Smooth muscle cell (in vitro differentiated cells): ENCODE measurements at regions not wholly inside any gene's neighbourhood (a gene's known extent, or its start where the extent isn't known, plus 50 kb on each side); places are given as distances from the start of the nearest gene placed in this dataset.

ENCODE experiments used
- DNase-seq: peaks from one replicate; lab custom pipeline; 2025; ENCODE audit not compliant: unreplicated experiment; lab: John Stamatoyannopoulos, UW
- H2AFZ ChIP-seq: fragments of 200-600 bp; sonication (generic); 2 replicates; pipeline ENCODE4 v1.6.0; 2016; ENCODE audit warnings: antibody characterized with exemption, low read depth, mild to moderate bottlenecking
- H3F3A ChIP-seq: fragments of 200-600 bp; sonication (generic); 2 replicates; pipeline ENCODE4 v1.6.0; 2017; ENCODE audit warnings: antibody characterized with exemption, low read depth
- H3K27ac ChIP-seq: fragments of 200-600 bp; sonication (generic); 2 replicates; pipeline ENCODE4 v1.5.1; 2016; ENCODE audit warnings: low read depth, mild to moderate bottlenecking
- H3K27me3 ChIP-seq: fragments of 200-600 bp; sonication (generic); 2 replicates; pipeline ENCODE4 v1.6.1; 2016; ENCODE audit warnings: low read depth, mild to moderate bottlenecking
- H3K36me3 ChIP-seq: fragments of 200-600 bp; sonication (generic); 2 replicates; pipeline ENCODE4 v1.5.1; 2016; ENCODE audit warnings: low read depth
- H3K4me1 ChIP-seq: fragments of 200-600 bp; sonication (generic); 2 replicates; pipeline ENCODE4 v1.5.1; 2016; ENCODE audit warnings: low read depth
- H3K4me2 ChIP-seq: fragments of 200-600 bp; sonication (generic); 2 replicates; pipeline ENCODE4 v1.6.0; 2016; ENCODE audit warnings: mild to moderate bottlenecking
- H3K4me3 ChIP-seq: fragments of 200-600 bp; sonication (generic); 2 replicates; pipeline ENCODE4 v1.5.1; 2016; ENCODE audit warnings: mild to moderate bottlenecking
- H3K79me2 ChIP-seq: fragments of 200-600 bp; sonication (generic); 2 replicates; pipeline ENCODE4 v1.6.0; 2016; ENCODE audit warnings: low read depth, mild to moderate bottlenecking
- H3K9ac ChIP-seq: fragments of 200-600 bp; sonication (generic); 2 replicates; pipeline ENCODE4 v1.6.0; 2016; ENCODE audit warnings: low read depth
- H3K9me3 ChIP-seq: fragments of 200-600 bp; sonication (generic); replicated peaks from 2 replicates; pipeline ENCODE4 v1.5.1; 2016; ENCODE audit warnings: low read depth
- H4K20me1 ChIP-seq: fragments of 200-600 bp; sonication (generic); 2 replicates; pipeline ENCODE4 v1.6.0; 2016; ENCODE audit warnings: low read depth
- WGBS: methylation state at CpG from one replicate; pipeline ENCODE4 v1.1.7; 2016; ENCODE audit warnings: low lambda C conversion rate; 5-methylcytosine and 5-hydroxymethylcytosine counted together
- TF ChIP-seq, protein P1 (sequence below): fragments of 200-600 bp; sonication (generic); IDR thresholded peaks from 2 replicates; pipeline ENCODE4 v1.5.1; 2017; ENCODE audit warnings: borderline replicate concordance, mild to moderate bottlenecking, antibody characterized with exemption; ENCODE audit not compliant: insufficient read depth, poor library complexity, severe bottlenecking

DNA sequence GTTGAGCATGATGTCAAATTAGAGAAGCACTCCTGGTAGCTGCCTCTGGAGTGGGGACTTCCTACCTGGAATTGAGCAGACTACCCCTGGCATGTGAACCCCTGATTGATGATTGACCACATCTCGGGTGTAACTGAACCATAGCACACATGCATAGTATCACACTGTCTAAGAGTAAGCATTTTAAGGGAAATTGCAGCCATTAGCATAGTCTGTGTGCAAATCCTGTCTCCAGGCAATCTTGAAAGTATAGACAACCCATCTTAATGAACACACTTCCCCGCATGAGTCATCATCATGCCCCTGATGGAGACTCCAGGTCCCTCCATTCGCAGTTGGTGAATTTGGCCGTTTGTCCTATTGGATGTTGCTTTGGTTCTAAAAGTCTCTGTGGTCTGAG, 131.3 kb downstream of the C11orf91 start:
- no peaks in the 10 kb centered on the region for H3K4me1 ChIP-seq
- WGBS = 77% methylated on average over 4 of the region's 4 CpGs
- no peak overlapping the region for H3K4me3 ChIP-seq

DNA sequence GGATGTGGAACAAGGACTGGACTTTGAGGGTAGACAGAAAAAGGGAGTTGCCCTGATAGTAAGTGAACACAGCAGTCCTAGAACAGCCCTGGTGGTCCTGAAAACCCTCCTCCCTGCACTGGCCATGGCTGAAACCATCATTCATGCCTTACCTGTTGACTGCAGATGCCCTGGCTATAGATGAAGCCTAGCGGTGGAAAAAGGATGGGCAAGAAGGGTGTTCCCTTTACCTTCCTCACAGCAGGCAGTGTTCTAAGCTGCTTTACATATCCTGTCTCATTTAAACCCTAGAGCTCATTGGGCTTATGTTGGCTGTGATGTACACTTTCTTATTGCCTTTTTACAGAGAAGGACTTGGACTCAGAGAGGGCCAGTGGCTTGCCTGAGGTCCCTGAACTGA, 133.6 kb downstream of the C11orf91 start:
- no peaks in the 10 kb centered on the region for H3K4me1 ChIP-seq
- no peaks in the 10 kb centered on the region for H3K79me2 ChIP-seq
- WGBS = 89% methylated on average over 1 of the region's 1 CpG

More for the DNA sequence above, 131.3 kb downstream of the C11orf91 start:
- Histone ChIP-seq H3F3A (no peaks in the 10 kb centered on the region), H3K36me3 (no peaks in the 10 kb centered on the region), H4K20me1 (no peaks in the 10 kb centered on the region), H3K9me3 (no peaks in the 10 kb centered on the region), H2AFZ (no peak overlapping the region), H3K9ac (no peak overlapping the region), H3K79me2 (no peaks in the 10 kb centered on the region), H3K27me3 (no peaks in the 10 kb centered on the region), H3K4me2 (no peak overlapping the region), H3K27ac (no peak overlapping the region)
- TF ChIP-seq, protein P1, sequence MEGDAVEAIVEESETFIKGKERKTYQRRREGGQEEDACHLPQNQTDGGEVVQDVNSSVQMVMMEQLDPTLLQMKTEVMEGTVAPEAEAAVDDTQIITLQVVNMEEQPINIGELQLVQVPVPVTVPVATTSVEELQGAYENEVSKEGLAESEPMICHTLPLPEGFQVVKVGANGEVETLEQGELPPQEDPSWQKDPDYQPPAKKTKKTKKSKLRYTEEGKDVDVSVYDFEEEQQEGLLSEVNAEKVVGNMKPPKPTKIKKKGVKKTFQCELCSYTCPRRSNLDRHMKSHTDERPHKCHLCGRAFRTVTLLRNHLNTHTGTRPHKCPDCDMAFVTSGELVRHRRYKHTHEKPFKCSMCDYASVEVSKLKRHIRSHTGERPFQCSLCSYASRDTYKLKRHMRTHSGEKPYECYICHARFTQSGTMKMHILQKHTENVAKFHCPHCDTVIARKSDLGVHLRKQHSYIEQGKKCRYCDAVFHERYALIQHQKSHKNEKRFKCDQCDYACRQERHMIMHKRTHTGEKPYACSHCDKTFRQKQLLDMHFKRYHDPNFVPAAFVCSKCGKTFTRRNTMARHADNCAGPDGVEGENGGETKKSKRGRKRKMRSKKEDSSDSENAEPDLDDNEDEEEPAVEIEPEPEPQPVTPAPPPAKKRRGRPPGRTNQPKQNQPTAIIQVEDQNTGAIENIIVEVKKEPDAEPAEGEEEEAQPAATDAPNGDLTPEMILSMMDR = no peak
- no peak for DNase-seq

DNA sequence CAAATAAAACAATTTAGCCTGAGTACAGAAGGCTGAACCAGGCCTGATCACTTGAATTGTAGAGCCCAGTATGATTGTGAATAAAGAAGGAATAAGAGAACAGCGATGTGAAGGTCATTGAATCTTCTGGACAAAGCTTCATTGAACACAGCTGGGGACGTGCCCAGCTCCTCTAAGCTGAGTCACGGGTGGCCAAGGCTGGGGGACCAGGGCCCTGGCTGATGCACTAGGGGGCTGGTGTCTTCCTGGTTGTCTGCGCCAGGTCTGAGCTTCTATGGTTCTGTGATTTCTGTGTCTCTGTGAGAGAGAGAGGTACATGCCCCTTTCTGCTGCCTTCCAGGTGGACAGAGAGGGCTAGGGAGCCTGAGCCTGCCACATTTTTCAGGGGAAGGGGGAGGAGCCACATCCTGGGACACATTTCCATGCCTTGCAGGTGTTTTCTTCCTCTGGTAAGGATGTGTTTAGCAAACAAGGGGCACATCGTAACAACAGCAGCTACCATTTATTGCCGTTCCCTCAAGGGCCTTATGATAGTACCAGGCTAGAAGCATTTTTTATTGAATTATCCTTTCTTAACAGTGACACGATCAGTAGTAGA, 135.7 kb downstream of the C11orf91 start:
- WGBS = 83% methylated on average over 7 of the region's 7 CpGs
- no peak for DNase-seq
- Histone ChIP-seq H4K20me1 (no peaks in the 10 kb centered on the region), H3F3A (no peaks in the 10 kb centered on the region), H3K4me2 (no peak overlapping the region), H3K4me3 (no peak overlapping the region), H3K9me3 (no peaks in the 10 kb centered on the region), H3K79me2 (no peaks in the 10 kb centered on the region), H3K9ac (no peak overlapping the region), H3K4me1 (no peaks in the 10 kb centered on the region), H3K27ac (no peak overlapping the region), H3K27me3 (no peaks in the 10 kb centered on the region), H3K36me3 (no peaks in the 10 kb centered on the region), H2AFZ (no peak overlapping the region)
- TF ChIP-seq, protein P1 = no peak

More for the DNA sequence above, 133.6 kb downstream of the C11orf91 start:
- Histone ChIP-seq H3K9me3 (no peaks in the 10 kb centered on the region), H3K9ac (no peak overlapping the region), H3K4me3 (no peak overlapping the region), H3K4me2 (no peak overlapping the region), H3K27ac (no peak overlapping the region), H2AFZ (no peak overlapping the region), H4K20me1 (no peaks in the 10 kb centered on the region), H3F3A (no peaks in the 10 kb centered on the region), H3K27me3 (no peaks in the 10 kb centered on the region), H3K36me3 (no peaks in the 10 kb centered on the region)
- TF ChIP-seq, protein P1 = no peak
- no peak for DNase-seq

DNA sequence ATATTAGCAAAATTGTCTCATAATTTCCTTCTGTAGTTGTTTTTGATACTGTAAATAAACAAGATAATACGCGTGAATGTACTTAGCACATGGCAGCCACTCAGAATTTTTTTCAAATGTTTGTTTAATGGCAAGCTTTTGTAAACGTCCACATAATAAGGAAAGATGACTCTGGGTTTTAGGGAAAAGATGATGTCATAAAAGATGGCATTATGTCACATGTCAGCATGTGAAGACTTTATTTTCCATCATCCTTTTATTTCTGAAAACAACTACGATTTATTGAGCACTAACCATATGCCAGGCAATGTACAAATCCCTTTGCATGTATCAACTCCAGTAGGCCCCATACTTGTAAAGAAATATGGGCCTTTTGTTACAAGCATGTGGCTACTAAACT, 139.9 kb downstream of the C11orf91 start:
- H3K36me3 ChIP-seq = no peaks in the 10 kb centered on the region
- no peaks in the 10 kb centered on the region for H3F3A ChIP-seq
- H3K9me3 ChIP-seq = no peaks in the 10 kb centered on the region
- H2AFZ ChIP-seq = no peak overlapping the region
- H4K20me1 ChIP-seq = no peaks in the 10 kb centered on the region
- no peak for DNase-seq
- H3K4me3 ChIP-seq = no peak overlapping the region
- no peaks in the 10 kb centered on the region for H3K79me2 ChIP-seq
- WGBS = 85% methylated on average over 4 of the region's 4 CpGs
- no peak overlapping the region for H3K27ac ChIP-seq
- H3K9ac ChIP-seq = no peak overlapping the region
- no peaks in the 10 kb centered on the region for H3K27me3 ChIP-seq
- TF ChIP-seq, protein P1 = no peak
- no peak overlapping the region for H3K4me2 ChIP-seq
- H3K4me1 ChIP-seq = no peaks in the 10 kb centered on the region
